ENCODE measurements at regions not wholly inside any gene's neighbourhood (a gene's known extent, or its start where the extent isn't known, plus 50 kb on each side); places are given as distances from the start of the nearest gene placed in this dataset.

DNA sequence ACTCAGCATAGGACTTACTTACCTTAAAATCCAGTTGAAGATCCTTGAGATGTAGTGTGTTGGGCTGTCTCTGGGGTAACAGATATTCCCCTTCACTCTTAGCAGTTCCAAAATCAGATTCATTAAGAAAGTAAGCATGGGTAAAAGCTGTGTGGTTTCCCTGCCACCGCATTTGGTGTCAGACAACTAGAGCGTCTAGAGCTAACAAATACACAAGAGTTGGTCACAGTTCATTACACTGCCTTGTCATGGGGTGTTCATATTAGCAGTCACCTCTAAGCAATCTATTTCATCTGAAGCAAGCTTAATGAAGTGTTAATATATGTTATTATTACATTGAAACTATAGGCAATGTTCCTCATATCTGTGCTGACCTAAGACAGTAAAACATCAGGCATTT lies 342.8 kb downstream of the PPARGC1A start:
- CTCF ChIA-PET = no interaction called here
- TF ChIP-seq, protein P1, sequence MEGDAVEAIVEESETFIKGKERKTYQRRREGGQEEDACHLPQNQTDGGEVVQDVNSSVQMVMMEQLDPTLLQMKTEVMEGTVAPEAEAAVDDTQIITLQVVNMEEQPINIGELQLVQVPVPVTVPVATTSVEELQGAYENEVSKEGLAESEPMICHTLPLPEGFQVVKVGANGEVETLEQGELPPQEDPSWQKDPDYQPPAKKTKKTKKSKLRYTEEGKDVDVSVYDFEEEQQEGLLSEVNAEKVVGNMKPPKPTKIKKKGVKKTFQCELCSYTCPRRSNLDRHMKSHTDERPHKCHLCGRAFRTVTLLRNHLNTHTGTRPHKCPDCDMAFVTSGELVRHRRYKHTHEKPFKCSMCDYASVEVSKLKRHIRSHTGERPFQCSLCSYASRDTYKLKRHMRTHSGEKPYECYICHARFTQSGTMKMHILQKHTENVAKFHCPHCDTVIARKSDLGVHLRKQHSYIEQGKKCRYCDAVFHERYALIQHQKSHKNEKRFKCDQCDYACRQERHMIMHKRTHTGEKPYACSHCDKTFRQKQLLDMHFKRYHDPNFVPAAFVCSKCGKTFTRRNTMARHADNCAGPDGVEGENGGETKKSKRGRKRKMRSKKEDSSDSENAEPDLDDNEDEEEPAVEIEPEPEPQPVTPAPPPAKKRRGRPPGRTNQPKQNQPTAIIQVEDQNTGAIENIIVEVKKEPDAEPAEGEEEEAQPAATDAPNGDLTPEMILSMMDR (IDR thresholded peaks at IDR 0.05; ENCODE audit: control extremely low read depth, extremely low read depth, low read depth, missing control alignments) = no peak
- POLR2A ChIA-PET = no interaction called here
- DNase-seq (ENCODE audit: extremely low spot score) = no peak

DNA sequence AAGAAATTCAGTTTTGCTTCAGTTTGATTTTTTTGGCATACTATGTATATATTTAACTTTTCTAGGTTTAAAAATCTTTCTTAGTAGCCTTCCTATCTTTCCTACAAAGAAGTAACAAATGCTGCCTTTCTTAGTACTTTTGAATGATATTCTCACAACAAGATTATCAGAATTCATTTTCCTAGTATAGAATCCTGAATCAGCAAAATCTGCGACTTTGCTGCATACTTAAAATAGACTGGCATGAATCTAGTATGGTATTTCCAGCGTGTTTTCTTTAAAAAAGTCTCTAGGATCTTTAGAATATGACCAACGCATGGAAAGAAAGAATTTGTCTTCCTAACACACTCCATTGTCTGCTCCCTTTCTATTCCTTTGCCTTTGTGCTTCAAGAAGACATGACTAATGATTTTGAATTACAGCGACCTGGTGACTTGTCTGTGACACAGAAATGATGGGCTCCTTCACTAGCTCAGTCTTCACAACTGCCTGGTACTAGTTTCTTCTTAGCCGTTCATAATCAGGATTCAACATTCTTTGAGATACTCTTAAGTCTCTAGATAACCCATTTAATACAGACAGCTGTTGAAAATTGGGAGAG lies 349.8 kb downstream of the PPARGC1A start:
- TF ChIP-seq, protein P1 (IDR thresholded peaks at IDR 0.05; ENCODE audit: control extremely low read depth, extremely low read depth, low read depth, missing control alignments) = no peak
- DNase-seq (ENCODE audit: extremely low spot score) = no peak
- ChIA-PET POLR2A (no interaction called here), CTCF (no interaction called here)

DNA sequence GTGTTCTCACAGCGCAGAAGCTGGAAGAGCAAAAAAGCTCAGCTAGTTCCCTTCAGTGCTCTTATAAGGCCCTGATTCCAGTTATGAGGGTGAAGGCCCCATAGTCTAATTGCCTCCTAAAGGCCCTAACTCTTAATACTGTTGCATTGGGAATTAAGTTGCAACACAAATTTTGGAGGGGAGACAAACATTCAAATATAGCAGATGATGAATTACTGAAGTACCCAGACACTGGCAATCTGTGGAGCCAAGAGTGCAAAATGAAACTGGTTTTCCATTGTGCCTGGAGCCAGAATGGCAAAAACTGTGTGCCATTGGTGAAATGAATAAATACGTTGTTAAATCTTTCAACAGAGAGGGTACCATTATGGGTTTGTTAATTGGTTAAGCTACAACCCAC lies 356.0 kb downstream of the PPARGC1A start:
- POLR2A ChIA-PET = no interaction called here
- TF ChIP-seq, protein P1 (IDR thresholded peaks at IDR 0.05; ENCODE audit: control extremely low read depth, extremely low read depth, low read depth, missing control alignments) = no peak
- CTCF ChIA-PET = no interaction called here
- no peak for DNase-seq (ENCODE audit: extremely low spot score)

DNA sequence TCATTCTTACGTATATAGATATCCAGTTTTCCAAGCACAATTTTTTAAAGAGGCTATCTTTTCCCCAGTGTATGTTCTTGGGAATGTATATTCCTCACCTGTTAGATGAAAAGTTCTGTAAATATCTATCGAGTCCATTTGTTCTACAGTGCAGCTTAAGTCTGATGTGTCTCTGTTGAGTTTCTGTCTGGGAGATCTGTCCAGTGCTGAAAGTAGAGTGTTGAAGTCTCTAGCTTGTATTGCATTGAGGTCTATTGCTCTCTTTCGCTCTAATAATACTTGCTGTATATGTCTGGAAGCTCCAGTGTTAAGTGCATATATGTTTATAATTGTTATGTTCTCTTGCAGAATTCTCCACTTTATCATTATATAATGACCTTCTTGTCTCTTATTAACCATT lies 373.1 kb downstream of the PPARGC1A start:
- DNase-seq (ENCODE audit: extremely low spot score) = no peak
- CTCF ChIA-PET = interaction anchor here (1.2 kb wide), 1 partner anchor 25 kb away, joined by 3 read pairs; no protein-coding TSS in a partner anchor
- POLR2A ChIA-PET = no interaction called here
- TF ChIP-seq, protein P1 (IDR thresholded peaks at IDR 0.05; ENCODE audit: control extremely low read depth, extremely low read depth, low read depth, missing control alignments) = no peak

DNA sequence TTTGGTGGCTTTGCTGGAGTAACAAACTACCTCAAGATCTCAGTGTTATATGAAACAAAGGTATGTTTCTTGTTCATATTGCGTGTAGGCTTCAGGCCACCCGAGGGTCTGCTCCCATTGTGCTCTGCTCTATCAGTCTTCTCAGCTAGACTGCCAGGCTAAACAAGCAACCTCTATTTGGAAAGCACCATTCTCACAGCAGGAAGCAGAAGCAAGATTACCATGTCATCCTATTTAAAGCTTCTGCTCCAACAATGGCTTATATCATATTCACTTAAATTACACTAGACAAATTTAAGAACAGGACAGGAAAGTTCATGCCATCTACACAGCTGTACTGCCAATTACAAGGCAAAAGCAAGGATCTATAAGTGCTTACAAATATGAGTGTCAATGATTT lies 385.8 kb downstream of the PPARGC1A start:
- ChIA-PET POLR2A (no interaction called here), CTCF (no interaction called here)
- TF ChIP-seq, protein P1 (IDR thresholded peaks at IDR 0.05; ENCODE audit: control extremely low read depth, extremely low read depth, low read depth, missing control alignments) = no peak
- DNase-seq (ENCODE audit: extremely low spot score) = no peak

DNA sequence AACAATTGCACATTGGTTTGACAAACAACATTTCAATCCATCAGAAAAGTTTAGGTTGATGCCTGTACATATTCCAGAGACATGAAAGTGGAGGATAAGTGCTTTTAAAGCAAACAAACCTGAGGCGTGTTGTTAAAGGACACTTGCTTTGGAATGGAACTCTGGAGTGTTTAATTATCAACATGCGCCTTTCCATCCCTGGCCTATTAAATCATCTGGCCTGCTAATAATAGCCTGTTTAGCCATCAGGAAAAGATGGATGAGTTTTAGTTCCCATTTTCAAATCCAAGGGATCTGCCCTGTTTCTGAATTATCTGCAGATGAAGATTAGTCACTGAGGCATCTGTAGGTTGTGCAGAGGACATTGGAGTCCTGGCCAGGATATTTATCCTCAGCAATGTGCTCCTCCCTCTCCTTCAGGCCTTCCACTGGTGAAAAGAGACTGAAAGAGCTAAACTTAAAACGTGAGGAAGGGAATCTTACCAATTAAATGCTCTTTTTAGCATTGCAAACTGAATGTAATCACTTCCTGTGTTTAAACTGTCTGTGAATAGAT lies 388.9 kb downstream of the PPARGC1A start:
- DNase-seq (ENCODE audit: extremely low spot score) = no peak
- TF ChIP-seq, protein P1 (IDR thresholded peaks at IDR 0.05; ENCODE audit: control extremely low read depth, extremely low read depth, low read depth, missing control alignments) = no peak
- ChIA-PET POLR2A (no interaction called here), CTCF (no interaction called here)

Measured in GM10248 (cell line).